HL-60 (cell line): ENCODE measurements at regions not wholly inside any gene's neighbourhood (a gene's known extent, or its start where the extent isn't known, plus 50 kb on each side); places are given as distances from the start of the nearest gene placed in this dataset.

Source experiments
- DNase-seq, 2 experiments: peaks; one replicate each; pipeline ENCODE4 v3.0.0-alpha.2; 2010 to 2020; ENCODE audit warnings: low read depth in 1 of 2, low spot score in 1 of 2
- H3K27ac ChIP-seq: fragments of 250-450 bp; sonication (Bioruptor Pico); replicated peaks from 2 replicates; pipeline ENCODE4 v1.5.1; 2020; ENCODE audit warnings: mild to moderate bottlenecking, moderate library complexity
- H3K27me3 ChIP-seq: fragments of 250-450 bp; sonication (Bioruptor Pico); 2 replicates; pipeline ENCODE4 v1.5.1; 2021; ENCODE audit warnings: mild to moderate bottlenecking, moderate library complexity; ENCODE audit not compliant: insufficient read depth, poor library complexity, severe bottlenecking
- H3K4me3 ChIP-seq: replicated peaks from 2 replicates; pipeline ENCODE4 v1.5.1; 2011; ENCODE audit warnings: mild to moderate bottlenecking, control low read depth, low read length; ENCODE audit not compliant: insufficient read depth
- CTCF ChIP-seq: IDR thresholded peaks from one replicate; pipeline ENCODE4 v1.5.1; 2011; ENCODE audit warnings: low read length, control low read depth, inconsistent platforms; ENCODE audit not compliant: insufficient read depth
- GABPA ChIP-seq: IDR thresholded peaks from 2 replicates; pipeline ENCODE4 v1.6.1; 2012; ENCODE audit warnings: low read depth
- POLR2AphosphoS5 ChIP-seq: IDR thresholded peaks from 2 replicates; pipeline ENCODE4 v1.6.1; 2012; ENCODE audit warnings: low read depth
- REST ChIP-seq: IDR thresholded peaks from 2 replicates; pipeline ENCODE4 v1.6.1; 2012; ENCODE audit warnings: low read depth; ENCODE audit not compliant: insufficient replicate concordance
- SPI1 ChIP-seq: IDR thresholded peaks from 2 replicates; pipeline ENCODE4 v1.6.1; 2012; ENCODE audit warnings: low read depth, mild to moderate bottlenecking, borderline replicate concordance

GRCh38 chr4:114286262-114286810 lies 306.9 kb upstream of the ARSJ start:
- no peak for TF ChIP-seq CTCF
- no peak for TF ChIP-seq GABPA
- no peak for TF ChIP-seq REST
- no peak for TF ChIP-seq POLR2AphosphoS5
- TF ChIP-seq SPI1, result no peak
- Histone ChIP-seq H3K4me3 (no peak overlapping the region), H3K27ac (no peak overlapping the region), H3K27me3 (no peaks in the 10 kb centered on the region)
- DNase-seq, result no peak

- no peak for DNase-seq
- no peak overlapping the region for H3K4me3 ChIP-seq
- no peak for TF ChIP-seq CTCF
- TF ChIP-seq SPI1, result no peak
- no peak for TF ChIP-seq REST
- no peak for TF ChIP-seq GABPA
- TF ChIP-seq POLR2AphosphoS5, result no peak
Measured at GRCh38 chr4:114287079-114287696, 307.7 kb upstream of the ARSJ start.

GRCh38 chr4:114296126-114296525 lies 302.5 kb upstream of the UGT8 start:
- no peak overlapping the region for H3K27ac ChIP-seq
- no peak overlapping the region for H3K4me3 ChIP-seq
- TF ChIP-seq REST, result no peak
- TF ChIP-seq SPI1, result no peak
- TF ChIP-seq POLR2AphosphoS5, result no peak
- TF ChIP-seq CTCF, result no peak
- no peak for TF ChIP-seq GABPA
- no peaks in the 10 kb centered on the region for H3K27me3 ChIP-seq
- no peak for DNase-seq

More at GRCh38 chr4:114287079-114287696, 307.7 kb upstream of the ARSJ start:
- H3K27me3 ChIP-seq, result no peaks in the 10 kb centered on the region
- no peak overlapping the region for H3K27ac ChIP-seq
